Fibroblast of peridontal ligament (primary cell): ENCODE measurements at regions not wholly inside any gene's neighbourhood (a gene's known extent, or its start where the extent isn't known, plus 50 kb on each side); places are given as distances from the start of the nearest gene placed in this dataset.
A peak's percentile ranks its signal among the peaks of the same experiment; 100 is the strongest.
"Not testable (repeated sequence)": the region's sequence is repeated elsewhere in the genome, so short reads cannot be mapped to it uniquely, and the experiment has no call there.

Experiments
- DNase-seq: peaks from one replicate; pipeline ENCODE4 v3.0.0-alpha.2; 2010; ENCODE audit errors: extremely low read depth

DNA sequence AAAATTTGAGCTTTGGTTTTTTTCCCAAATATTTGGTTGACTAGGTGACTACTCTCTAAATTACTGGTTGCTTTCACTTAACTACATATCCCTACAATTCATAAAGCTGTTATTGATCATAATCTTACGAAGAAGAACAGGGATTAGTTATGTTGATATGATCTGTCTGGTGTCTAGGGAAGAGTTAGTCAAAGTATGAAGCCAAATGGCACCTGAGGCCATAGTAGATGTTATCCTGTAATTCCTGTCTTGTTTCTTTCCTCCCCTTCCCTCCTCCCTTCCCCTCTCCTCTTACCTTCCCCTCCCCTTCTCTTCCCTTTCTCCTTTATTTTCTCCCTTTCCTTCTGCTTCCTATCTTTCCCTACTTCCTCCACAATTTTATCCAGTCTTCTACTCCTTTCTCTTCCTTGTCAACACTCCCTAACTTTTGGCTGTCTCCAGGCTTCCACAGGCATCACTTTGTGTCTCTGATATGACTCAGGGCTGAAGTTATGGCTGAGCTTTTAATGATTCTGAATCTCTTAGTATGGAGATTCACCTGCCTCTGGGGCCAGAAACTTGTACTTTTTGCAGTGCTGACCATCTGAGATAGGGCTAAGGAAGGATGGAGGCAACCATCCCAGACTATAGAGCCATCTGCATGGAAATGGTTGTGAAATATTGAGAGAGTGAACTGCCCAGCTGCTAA, 149.9 kb upstream of the TCF4 start:
- no peak for DNase-seq

DNA sequence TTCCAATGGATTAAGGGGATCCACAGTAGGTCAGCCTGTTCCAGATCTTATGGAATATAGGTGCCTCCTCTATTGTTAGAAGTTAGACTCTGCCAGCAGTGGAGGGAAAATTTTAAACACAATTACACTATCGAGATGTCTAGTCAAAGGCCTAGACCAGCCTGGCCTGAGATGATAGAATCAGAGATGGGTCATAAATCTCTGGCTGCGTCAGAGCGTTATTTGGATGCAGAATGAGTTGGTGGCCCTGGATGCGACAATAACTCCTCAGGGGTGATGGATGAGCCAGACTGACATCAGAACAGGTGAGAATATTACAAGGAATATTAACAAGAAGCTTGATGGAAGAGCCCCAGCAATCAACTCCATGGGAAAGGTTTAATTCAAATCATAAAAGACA, 149.3 kb upstream of the TCF4 start:
- DNase-seq = no peak

DNA sequence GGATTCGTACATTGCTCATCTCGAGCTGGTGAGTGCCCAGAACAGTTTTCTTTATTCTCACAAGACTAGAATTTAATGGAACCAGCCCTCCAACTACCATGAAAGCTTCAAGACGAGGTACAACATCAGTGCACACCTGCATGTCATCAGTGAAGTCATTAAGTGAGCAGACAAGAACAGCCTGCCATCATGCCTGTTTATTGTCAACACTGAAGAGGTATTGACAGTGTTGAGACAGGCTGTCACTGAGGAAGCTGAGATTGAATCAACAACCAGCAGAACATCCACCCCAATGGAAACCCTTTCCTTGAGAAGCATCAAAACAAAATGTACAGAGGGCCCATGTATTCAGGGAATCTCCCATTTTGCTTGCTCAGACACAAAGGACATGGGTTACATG, 148.0 kb upstream of the TCF4 start:
- DNase-seq = no peak

DNA sequence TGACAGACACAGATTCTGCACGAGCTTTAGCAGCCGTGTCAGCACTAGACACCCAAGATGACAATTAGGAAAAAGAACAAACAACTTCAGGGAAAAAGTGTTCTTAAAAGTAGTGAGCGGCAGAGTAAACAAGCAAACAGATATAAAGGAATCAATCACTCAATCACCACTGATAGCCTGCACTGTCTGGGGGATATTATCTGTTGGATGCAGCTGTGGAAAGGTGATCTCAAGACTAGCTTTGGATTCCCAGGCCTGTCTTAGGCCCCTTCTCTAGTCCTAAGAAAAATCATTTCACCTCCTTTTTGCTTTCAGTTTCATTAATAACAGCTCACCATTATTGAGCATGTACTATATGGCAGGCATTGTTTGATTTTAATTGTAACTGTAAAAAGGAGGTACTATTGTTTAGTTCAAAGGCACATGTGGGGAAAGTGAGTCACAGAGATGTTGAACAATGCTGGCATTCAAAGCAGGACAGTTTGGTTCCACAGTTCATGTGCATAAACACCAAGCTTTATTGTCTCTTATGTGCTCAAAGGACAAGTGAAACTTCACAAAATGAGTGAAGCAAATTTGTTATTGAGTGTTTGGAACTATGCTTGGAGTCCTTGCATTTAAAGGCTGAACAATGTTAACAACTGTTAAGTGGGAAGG, 147.3 kb upstream of the TCF4 start:
- DNase-seq = no peak

DNA sequence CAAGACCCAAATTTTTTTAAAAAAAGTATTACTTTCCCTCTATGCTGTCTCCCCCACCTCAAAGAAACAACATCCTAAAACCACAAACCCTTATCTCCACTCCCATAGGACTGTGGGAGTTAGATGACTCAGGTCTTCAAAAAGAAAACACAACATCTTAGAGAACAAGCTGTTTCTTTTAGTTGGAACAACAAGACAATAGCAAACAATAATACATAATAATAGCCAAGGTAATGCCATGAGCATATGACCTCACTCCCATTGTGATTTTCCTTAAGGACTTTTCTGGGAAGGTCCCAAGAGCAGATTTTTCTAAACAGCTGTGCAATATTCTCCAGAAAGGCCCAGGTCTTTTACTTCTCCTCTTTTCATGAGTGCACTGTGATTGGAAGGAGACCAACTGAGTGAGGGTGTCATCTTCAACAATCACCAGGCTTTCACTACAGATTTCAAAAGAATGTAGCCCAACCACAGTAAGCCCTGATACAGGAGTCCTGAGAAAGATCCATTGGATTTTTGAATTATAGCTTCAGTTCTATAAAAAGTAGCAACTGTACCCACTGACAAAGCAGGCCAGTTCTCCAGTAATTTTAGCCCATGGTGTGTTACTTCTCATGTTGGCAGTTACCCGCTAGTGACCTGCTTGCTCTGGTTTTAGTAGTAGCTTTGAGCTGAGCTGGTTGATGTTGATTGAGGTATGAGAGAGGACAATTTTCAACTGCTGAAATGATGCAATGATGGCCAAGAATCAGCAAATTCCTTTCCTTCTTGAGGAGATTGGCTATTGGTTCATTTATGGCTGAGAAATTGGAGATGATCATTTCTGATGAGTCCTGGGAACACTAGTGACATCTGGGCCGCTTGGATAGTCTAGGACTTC, 144.5 kb upstream of the TCF4 start:
- peak; percentile 39 for DNase-seq

- no peak for DNase-seq
Observed at GRCh38 chr18:55731594-55732042, 143.6 kb upstream of the TCF4 start.

GRCh38 chr18:55721006-55721405, 133.0 kb upstream of the TCF4 start:
- not testable (repeated sequence) for DNase-seq

DNA sequence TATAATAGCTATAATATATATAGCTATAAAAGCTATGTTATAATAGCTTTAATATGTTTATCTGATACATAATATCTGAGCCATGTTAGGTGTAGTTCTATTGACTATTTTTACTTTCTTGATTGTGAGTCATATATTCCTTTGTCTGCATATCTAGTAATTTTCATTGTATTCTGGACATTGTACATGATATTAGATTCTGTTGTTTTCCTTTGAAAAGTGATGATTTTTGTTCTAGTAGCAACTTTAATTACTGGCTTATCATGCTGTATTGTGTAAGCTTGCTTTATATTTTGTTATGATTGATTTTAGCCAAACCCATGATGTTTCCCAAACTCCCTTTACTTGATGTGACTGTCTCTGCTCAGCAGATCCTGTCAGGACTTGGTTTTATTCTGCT, 125.7 kb upstream of the TCF4 start:
- no peak for DNase-seq

- DNase-seq = peak; percentile 58
Observed at GRCh38 chr18:55706898-55707297, 118.9 kb upstream of the TCF4 start.

DNA sequence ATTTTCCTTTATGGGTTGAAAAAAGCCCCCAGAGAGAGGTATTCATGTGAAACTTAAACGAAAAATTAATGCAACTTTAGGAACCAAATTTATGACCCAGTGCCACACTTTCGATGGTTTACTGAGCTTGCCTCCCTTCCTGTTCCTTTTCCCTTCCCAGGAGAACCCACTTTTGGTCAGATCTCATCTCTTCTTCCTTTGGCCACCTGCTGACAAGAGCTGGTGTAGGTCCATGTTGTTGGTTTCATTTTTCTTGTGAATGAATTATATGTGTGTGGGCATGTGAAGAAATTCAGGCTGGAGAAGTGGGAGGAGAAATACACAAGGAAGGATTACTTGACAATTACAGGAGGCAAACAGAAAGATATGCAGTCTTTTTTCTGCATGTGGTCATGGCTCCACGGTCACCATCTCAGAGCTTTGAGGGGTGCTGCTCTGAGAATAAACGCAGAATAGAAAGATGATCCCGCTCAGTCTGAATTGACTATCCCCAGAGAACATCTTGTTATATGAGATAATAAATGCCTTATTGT, 111.3 kb upstream of the TCF4 start:
- DNase-seq = peak; percentile 28

DNA sequence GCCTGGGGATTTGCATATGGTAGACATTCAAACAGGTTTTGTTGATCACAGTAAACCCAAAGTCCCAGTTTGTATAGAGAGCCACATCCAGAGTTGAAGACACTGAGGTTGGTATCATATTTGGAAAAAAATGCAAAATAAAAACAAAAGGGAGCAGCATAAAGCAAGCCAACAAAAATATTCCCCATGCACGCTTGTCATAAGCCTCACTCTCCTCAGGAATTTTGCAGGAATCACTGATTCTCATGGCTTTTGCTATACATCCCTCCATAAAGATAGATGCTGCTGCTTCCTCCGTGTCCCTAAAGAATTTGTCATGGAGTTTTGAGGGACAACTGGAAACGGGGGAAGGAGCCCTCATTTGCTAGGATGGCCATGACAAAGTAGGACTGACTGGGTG, 108.8 kb upstream of the TCF4 start:
- no peak for DNase-seq

- DNase-seq = no peak
Observed at GRCh38 chr18:55695091-55695490, 107.1 kb upstream of the TCF4 start.

- peak; percentile 5 for DNase-seq
Observed at GRCh38 chr18:55694291-55694690, 106.3 kb upstream of the TCF4 start.

GRCh38 chr18:55688030-55688429, 100.0 kb upstream of the TCF4 start:
- no peak for DNase-seq

DNA sequence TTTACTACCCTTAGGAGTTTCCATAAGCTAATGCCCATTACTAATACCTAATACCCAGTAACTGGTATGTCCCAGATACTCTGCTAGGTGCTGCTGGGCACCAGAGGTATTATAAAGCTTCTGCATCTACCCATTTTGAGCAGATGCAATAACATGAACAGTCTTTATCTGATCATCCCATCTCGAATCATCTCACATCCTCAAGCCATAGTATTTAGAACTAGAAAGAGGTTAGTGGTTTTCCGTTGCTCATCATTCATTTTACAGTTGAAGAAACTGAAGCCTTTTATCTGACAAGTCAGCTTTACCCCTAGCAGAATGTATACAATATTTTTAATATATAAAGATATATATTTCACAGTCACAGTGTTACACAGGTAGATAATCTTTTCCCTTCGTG, 99.1 kb upstream of the TCF4 start:
- no peak for DNase-seq

DNA sequence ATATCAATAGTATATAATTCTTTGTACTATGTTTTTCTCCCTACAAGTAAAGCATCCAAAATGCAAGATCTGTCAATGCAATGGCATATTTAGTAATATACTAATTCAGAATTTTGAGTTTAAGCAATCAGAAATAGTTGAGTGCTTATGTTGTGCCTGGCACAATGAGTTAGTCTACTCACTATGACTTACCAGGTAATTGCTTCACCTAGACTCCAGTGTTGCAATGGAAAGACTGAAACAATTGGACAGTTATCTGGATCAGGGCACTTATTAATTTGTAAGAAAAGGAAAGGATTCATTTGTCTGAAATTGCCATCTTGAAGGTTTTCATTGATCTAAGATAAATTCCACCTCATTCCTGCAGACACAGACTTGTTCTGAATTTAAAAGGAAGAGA, 97.6 kb upstream of the TCF4 start:
- DNase-seq = no peak

DNA sequence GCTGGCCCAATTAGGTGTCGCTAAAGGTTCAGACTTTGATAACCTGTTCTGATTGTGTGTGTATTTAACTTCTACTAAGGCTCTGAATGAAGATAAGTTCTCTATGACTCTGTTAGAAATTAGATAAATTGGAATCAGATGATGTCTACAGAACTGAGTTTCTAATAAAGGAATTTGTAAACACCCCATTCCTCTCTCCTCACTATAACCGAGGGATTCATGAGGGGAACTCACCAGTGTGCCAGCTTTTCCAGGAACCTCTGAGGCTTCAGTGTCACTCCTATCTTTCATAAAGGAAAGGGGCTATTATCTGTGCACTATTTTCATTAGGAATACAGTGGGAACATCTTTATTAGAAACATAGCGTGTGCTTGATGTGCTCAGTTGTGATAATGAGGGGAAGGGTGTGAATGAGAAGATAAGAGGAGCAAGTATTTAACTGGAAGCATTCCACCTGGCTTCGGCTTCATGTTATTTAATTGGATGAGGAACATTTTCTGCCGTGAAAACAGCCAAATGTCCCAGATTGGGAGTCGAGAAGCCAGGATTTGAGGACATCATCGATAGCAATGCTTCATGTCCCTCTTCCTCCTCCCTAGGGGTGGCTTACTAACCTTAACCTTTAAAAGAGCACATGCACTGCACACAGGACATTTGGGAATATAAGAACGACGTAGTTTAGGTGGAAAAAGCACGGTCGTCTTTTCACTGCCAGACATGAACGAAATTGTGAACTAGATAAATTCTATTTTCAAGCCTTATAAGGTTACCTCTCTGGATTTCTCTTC, 84.8 kb upstream of the TCF4 start:
- peak; percentile 7 for DNase-seq

- DNase-seq = no peak
Observed at GRCh38 chr18:55665506-55665905, 77.5 kb upstream of the TCF4 start.

GRCh38 chr18:55664758-55665400, 76.9 kb upstream of the TCF4 start:
- not testable (repeated sequence) for DNase-seq

GRCh38 chr18:55663891-55664290, 75.9 kb upstream of the TCF4 start:
- DNase-seq = no peak

GRCh38 chr18:55658598-55658997, 70.6 kb upstream of the TCF4 start:
- DNase-seq = no peak
